ENCODE measurements at regions not wholly inside any gene's neighbourhood (a gene's known extent, or its start where the extent isn't known, plus 50 kb on each side); places are given as distances from the start of the nearest gene placed in this dataset.

DNA sequence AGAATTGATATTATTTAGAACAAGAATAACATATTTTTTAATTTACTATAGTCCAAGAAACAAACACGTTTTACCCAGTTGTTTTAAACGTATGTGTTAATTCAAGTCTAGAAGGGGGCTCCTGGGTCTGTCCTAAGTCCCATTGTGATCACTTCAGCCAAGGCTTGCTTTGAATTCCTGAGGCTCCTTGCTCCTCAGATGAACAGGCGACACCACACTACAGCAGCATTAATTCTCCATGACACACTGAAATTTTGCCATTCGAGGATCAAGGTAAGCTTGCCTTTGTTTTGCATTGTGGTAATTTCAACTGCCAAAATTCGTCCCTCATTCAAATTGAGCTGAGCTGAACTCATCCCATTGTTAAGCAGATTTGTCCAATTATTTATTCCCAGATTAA, 1442.6 kb downstream of the SLITRK5 start:
- TF ChIP-seq POLR2A (IDR thresholded peaks at IDR 0.05; ENCODE audit: low read depth, low read length): no peak
- no peak for TF ChIP-seq TAF1 (IDR thresholded peaks at IDR 0.05; ENCODE audit: borderline replicate concordance, low read depth, low read length)
- TF ChIP-seq POLR2AphosphoS5 (IDR thresholded peaks at IDR 0.05; ENCODE audit: low read depth, low read length): no peak
- DNase-seq (ENCODE audit: insufficient read length) (no peak), FAIRE-seq (no peak)

- TF ChIP-seq POLR2AphosphoS5 (IDR thresholded peaks at IDR 0.05; ENCODE audit: low read depth, low read length): no peak
- TF ChIP-seq TAF1 (IDR thresholded peaks at IDR 0.05; ENCODE audit: borderline replicate concordance, low read depth, low read length): no peak
- TF ChIP-seq POLR2A (IDR thresholded peaks at IDR 0.05; ENCODE audit: low read depth, low read length): no peak
- DNase-seq (ENCODE audit: insufficient read length): no peak
- FAIRE-seq: no peak
Measured at GRCh38 chr13:89115307-89115706, 1444.1 kb downstream of the SLITRK5 start.

- no peak for DNase-seq (ENCODE audit: insufficient read length)
- no peak for FAIRE-seq
- no peak for TF ChIP-seq TAF1 (IDR thresholded peaks at IDR 0.05; ENCODE audit: borderline replicate concordance, low read depth, low read length)
Measured at GRCh38 chr13:89136678-89137077, 1465.5 kb downstream of the SLITRK5 start.

GRCh38 chr13:89150362-89150761, 1479.2 kb downstream of the SLITRK5 start:
- FAIRE-seq: no peak
- no peak for DNase-seq (ENCODE audit: insufficient read length)
- no peak for TF ChIP-seq POLR2AphosphoS5 (IDR thresholded peaks at IDR 0.05; ENCODE audit: low read depth, low read length)
- TF ChIP-seq TAF1 (IDR thresholded peaks at IDR 0.05; ENCODE audit: borderline replicate concordance, low read depth, low read length): no peak

DNA sequence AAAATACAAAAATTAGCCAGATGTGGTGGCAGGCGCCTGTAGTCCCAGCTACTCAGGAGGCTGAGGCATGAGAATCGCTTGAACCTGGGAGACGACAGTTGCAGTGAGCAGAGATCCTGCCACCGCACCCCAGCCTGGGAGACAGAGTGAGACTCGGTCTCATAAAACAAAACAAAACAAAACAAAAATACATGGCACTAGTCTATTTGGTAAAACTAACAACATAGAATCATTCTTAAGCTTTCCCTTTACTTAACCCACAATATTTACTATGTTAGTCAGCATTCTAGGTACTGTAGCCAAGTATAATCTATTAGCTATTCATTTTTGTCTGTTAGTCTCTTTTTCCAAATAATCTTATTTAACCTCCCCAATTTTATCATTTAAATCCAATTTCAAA, 1482.8 kb downstream of the SLITRK5 start:
- DNase-seq (ENCODE audit: insufficient read length): no peak
- no peak for TF ChIP-seq POLR2A (IDR thresholded peaks at IDR 0.05; ENCODE audit: low read depth, low read length)
- TF ChIP-seq POLR2AphosphoS5 (IDR thresholded peaks at IDR 0.05; ENCODE audit: low read depth, low read length): no peak
- TF ChIP-seq TAF1 (IDR thresholded peaks at IDR 0.05; ENCODE audit: borderline replicate concordance, low read depth, low read length): no peak
- FAIRE-seq: no peak

DNA sequence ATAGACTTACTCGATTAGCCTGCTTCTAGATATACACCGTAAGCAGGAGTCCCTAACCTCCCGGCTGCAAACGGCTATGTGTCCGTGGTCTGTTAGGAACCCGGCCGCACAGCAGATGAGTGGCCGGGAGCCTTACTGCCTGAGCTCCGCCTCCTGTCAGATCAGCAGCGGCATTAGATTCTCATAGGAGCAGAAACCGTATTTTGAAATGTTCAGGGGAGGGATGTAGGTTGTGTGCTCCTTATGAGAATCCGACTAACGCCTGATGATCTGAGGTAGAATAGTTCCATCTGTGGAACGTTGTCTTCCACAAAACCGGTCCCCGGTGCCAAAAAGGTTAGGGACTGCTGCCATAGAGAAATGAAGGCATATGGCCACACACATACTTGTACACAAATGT, 1491.9 kb downstream of the SLITRK5 start:
- no peak for FAIRE-seq
- TF ChIP-seq POLR2AphosphoS5 (IDR thresholded peaks at IDR 0.05; ENCODE audit: low read depth, low read length) (no peak), TAF1 (IDR thresholded peaks at IDR 0.05; ENCODE audit: borderline replicate concordance, low read depth, low read length) (no peak), POLR2A (IDR thresholded peaks at IDR 0.05; ENCODE audit: low read depth, low read length) (no peak)
- no peak for DNase-seq (ENCODE audit: insufficient read length)

- no peak for TF ChIP-seq POLR2A (IDR thresholded peaks at IDR 0.05; ENCODE audit: low read depth, low read length)
- no peak for TF ChIP-seq POLR2AphosphoS5 (IDR thresholded peaks at IDR 0.05; ENCODE audit: low read depth, low read length)
- DNase-seq (ENCODE audit: insufficient read length) (no peak), FAIRE-seq (no peak)
Measured at GRCh38 chr13:89165685-89166084, 1494.5 kb downstream of the SLITRK5 start.

DNA sequence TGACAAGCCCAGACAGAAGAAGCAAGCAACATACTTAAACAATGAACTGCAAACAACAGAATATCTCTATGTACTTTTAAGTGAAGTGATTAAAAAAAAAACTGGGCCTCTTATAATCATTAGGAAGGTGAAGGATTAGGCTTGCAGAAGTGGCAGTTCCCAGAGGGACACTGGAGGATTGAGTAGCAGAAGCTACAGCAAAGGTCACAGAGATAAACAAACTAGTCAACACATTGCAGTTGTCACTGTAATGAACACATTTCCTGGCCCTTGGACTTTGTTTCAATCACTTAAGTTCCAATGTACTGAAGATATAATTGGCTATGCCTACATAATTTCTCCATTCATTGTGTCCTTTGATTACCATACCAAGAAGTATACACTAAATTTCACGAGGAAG, 1498.8 kb downstream of the SLITRK5 start:
- no peak for DNase-seq (ENCODE audit: insufficient read length)
- no peak for FAIRE-seq
- TF ChIP-seq POLR2A (IDR thresholded peaks at IDR 0.05; ENCODE audit: low read depth, low read length) (no peak), TAF1 (IDR thresholded peaks at IDR 0.05; ENCODE audit: borderline replicate concordance, low read depth, low read length) (no peak), POLR2AphosphoS5 (IDR thresholded peaks at IDR 0.05; ENCODE audit: low read depth, low read length) (no peak)

DNA sequence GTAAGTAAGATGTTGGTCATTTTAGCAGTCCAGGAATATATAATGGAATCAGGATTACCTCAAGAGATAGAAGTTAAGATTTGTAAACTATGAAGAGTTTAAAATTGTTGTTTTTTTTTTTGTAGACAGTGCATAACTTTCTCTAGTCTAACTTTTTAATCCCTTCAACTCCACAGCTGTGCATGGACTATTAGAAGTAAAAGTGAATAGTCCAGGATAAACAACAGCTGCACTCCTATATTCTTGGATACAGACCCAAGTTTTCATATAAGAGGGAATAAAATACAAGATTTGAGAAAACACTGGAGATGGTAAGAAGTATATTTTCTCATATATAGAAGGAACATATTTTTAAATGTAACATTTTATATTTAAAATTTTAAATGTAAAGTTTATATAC, 1509.9 kb downstream of the SLITRK5 start:
- DNase-seq (ENCODE audit: insufficient read length) (no peak), FAIRE-seq (no peak)
- no peak for TF ChIP-seq POLR2A (IDR thresholded peaks at IDR 0.05; ENCODE audit: low read depth, low read length)
- TF ChIP-seq TAF1 (IDR thresholded peaks at IDR 0.05; ENCODE audit: borderline replicate concordance, low read depth, low read length): no peak
- no peak for TF ChIP-seq POLR2AphosphoS5 (IDR thresholded peaks at IDR 0.05; ENCODE audit: low read depth, low read length)

DNA sequence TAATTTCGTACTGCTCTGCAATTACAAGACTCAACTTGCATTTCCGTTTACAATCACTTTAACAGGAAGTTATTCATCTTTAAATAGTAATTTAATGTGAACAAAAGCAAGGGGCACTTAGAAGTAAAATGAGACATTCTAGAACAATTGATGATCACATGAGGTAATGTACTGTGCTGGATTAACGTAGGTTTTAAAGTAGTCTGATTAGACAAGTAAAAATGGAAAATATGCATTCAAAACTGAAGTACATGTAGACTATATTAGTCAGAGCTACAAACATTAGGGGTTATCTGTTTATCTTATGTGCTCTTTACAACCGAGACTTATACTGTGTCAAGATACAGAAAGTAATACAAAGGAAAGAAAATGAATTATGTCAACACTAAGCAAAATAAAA, 1528.0 kb downstream of the SLITRK5 start:
- no peak for DNase-seq (ENCODE audit: insufficient read length)

DNA sequence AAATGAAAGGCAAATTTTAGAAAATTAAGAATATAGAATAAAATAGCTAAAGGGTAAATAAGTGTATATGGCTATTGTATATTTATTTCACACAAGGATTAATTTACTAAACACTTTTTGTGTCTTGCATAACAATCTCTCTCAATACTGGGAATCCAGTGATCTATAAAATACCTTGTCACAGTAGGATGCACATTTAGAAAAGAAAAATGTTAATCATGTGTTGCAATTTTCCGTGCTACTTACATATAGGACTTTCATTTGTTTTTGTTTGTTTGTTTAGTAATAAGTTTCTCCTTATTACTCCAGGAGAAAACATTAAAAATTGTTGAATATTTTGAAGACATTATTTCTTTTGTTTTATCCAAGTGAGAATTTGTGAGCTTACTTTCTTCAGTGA, 1533.3 kb downstream of the SLITRK5 start:
- no peak for DNase-seq (ENCODE audit: insufficient read length)
- no peak for TF ChIP-seq POLR2AphosphoS5 (IDR thresholded peaks at IDR 0.05; ENCODE audit: low read depth, low read length)
- TF ChIP-seq TAF1 (IDR thresholded peaks at IDR 0.05; ENCODE audit: borderline replicate concordance, low read depth, low read length): no peak
- no peak for TF ChIP-seq POLR2A (IDR thresholded peaks at IDR 0.05; ENCODE audit: low read depth, low read length)
- no peak for FAIRE-seq

More for the DNA sequence above, 1528.0 kb downstream of the SLITRK5 start:
- no peak for FAIRE-seq
- TF ChIP-seq POLR2AphosphoS5 (IDR thresholded peaks at IDR 0.05; ENCODE audit: low read depth, low read length) (no peak), POLR2A (IDR thresholded peaks at IDR 0.05; ENCODE audit: low read depth, low read length) (no peak), TAF1 (IDR thresholded peaks at IDR 0.05; ENCODE audit: borderline replicate concordance, low read depth, low read length) (no peak)

DNA sequence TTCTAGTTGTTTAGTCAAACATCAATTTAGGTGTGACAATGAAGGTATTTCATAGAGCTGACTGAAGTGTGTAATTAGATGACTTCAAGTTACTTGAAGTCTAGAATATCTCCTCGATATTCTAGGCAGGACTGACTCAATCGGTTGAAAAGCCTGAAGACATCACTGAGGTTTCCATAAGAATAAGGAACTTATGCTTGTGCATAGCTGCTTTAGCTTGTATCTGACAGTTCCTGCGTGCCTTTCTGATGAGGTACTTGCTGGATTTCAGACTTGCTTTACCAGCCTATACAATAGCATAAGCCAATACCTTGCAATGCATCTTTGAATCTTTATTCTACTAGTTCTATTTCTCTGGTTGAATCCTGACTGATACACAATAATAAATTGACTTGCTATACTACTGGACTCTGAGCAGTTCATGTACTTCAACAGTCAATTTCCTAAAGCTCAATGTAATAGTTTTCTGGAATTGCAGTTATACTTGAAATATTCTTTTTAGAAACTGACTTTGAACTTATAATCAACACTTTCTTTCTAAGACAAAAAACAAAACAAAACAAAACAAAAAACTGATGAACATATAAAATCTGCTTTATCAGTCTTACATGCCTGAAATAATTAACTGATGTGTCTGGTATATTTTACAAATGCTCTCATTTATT, 1534.8 kb downstream of the SLITRK5 start:
- no peak for FAIRE-seq
- no peak for DNase-seq (ENCODE audit: insufficient read length)
- TF ChIP-seq POLR2A (IDR thresholded peaks at IDR 0.05; ENCODE audit: low read depth, low read length) (no peak), POLR2AphosphoS5 (IDR thresholded peaks at IDR 0.05; ENCODE audit: low read depth, low read length) (no peak)

- FAIRE-seq (no peak), DNase-seq (ENCODE audit: insufficient read length) (no peak)
- TF ChIP-seq POLR2A (IDR thresholded peaks at IDR 0.05; ENCODE audit: low read depth, low read length) (no peak), TAF1 (IDR thresholded peaks at IDR 0.05; ENCODE audit: borderline replicate concordance, low read depth, low read length) (no peak), POLR2AphosphoS5 (IDR thresholded peaks at IDR 0.05; ENCODE audit: low read depth, low read length) (no peak)
Measured at GRCh38 chr13:89212186-89212585, 1541.0 kb downstream of the SLITRK5 start.

Measured in GM12892 (cell line).